K562 (cell line): ENCODE measurements at regions not wholly inside any gene's neighbourhood (a gene's known extent, or its start where the extent isn't known, plus 50 kb on each side); places are given as distances from the start of the nearest gene placed in this dataset.

Source experiments
- ATAC-seq: fragments of 200-7000 bp; cut with Tn5 transposase; 3 replicates; pipeline ENCODE4 v1.9.1; 2020; ENCODE audit warnings: moderate library complexity
- BruUV-seq: library from RNA; stranded (reverse); fragments of 400-500 nt; replicated peaks from 2 replicates; lab custom pipeline; 2021; lab: Mats Ljungman, UMichigan
- CTCF ChIA-PET: fragments of 300-600 bp; formaldehyde crosslinking; extraction: SDS; loops from one replicate; lab custom pipeline; 2021; ENCODE audit warnings: low intra/inter-chr PET ratio; lab: Yijun Ruan, JAX
- POLR2A ChIA-PET: fragments of 300-600, 350-650 bp; sonication (Branson Sonifier 250); formaldehyde crosslinking; extraction: SDS; loops from one replicate; lab custom pipeline; 2021; ENCODE audit warnings: antibody characterized with exemption, inconsistent platforms; lab: Yijun Ruan, JAX
- DNase-seq, 4 experiments: peaks; one replicate each; pipeline versions ENCODE4 v3.0.0 to v3.0.0-alpha.2; 2011 to 2018; ENCODE audit warnings: low spot score in 3 of 4, mixed read lengths in 3 of 4; ENCODE audit errors: extremely low read depth in 1 of 4
- FAIRE-seq: peaks from 2 replicates; lab custom pipeline; 2011; peaks lifted over from hg19 to GRCh38; lab: Jason Lieb, UNC
- H2AFZ ChIP-seq: 2 replicates; pipeline ENCODE4 v1.6.0; 2011; ENCODE audit warnings: low read depth, low read length, control low read depth, inconsistent platforms
- H3K27ac ChIP-seq: fragments of 200-600 bp; 3 replicates; pipeline ENCODE4 v1.8.0; 2011; ENCODE audit warnings: low read depth, mild to moderate bottlenecking, control low read depth, inconsistent platforms, low read length, moderate library complexity, mixed read lengths; ENCODE audit errors: extremely low read depth
- H3K27me3 ChIP-seq, 2 experiments: fragments of 300-600 bp in 1 of 2; 2 replicates in 1 of 2; 3 replicates in 1 of 2; pipeline versions ENCODE4 v1.6.0 to v1.8.0; 2011; ENCODE audit warnings: inconsistent platforms in 2 of 2, low read length in 2 of 2, mild to moderate bottlenecking in 1 of 2, mixed read lengths in 1 of 2, moderate library complexity in 1 of 2; ENCODE audit not compliant: control insufficient read depth in 2 of 2, insufficient read depth in 2 of 2
- H3K36me3 ChIP-seq: fragments of 300-600 bp; 3 replicates; pipeline ENCODE4 v1.8.0; 2011; ENCODE audit warnings: mild to moderate bottlenecking, low read length, inconsistent platforms; ENCODE audit not compliant: control insufficient read depth, insufficient read depth
- H3K4me1 ChIP-seq, 2 experiments: fragments of 200-600 bp in 1 of 2; replicated peaks in 1 of 2; 2 replicates in 1 of 2; 3 replicates in 1 of 2; pipeline versions ENCODE4 v1.5.1 to v1.8.0; 2011; ENCODE audit warnings: inconsistent platforms in 2 of 2, low read length in 2 of 2, mild to moderate bottlenecking in 1 of 2, mixed read lengths in 1 of 2, moderate library complexity in 1 of 2; ENCODE audit not compliant: control insufficient read depth in 2 of 2, insufficient read depth in 2 of 2
- H3K4me2 ChIP-seq: 2 replicates; pipeline ENCODE4 v1.6.1; 2011; ENCODE audit warnings: low read length, control low read depth, inconsistent platforms, mixed read lengths; ENCODE audit not compliant: insufficient read depth
- H3K4me3 ChIP-seq: fragments of 200-600 bp; sonication (generic), shearing (Covaris generic); 2 replicates; pipeline ENCODE4 v1.5.1; 2016; ENCODE audit warnings: control low read depth, inconsistent platforms
- H3K79me2 ChIP-seq: fragments of 200-600 bp; 3 replicates; pipeline ENCODE4 v1.8.0; 2011; ENCODE audit warnings: low read length, inconsistent platforms; ENCODE audit not compliant: control insufficient read depth, insufficient read depth
- H3K9ac ChIP-seq, 2 experiments: 2 replicates each; pipeline versions ENCODE4 v1.6.0 to v1.6.1; 2011; ENCODE audit warnings: low read depth in 2 of 2, low read length in 2 of 2, control low read depth in 1 of 2, inconsistent platforms in 1 of 2, mild to moderate bottlenecking in 1 of 2, mixed read lengths in 1 of 2; ENCODE audit not compliant: insufficient read depth in 1 of 2
- H3K9me1 ChIP-seq: one replicate; pipeline ENCODE4 v1.6.0; 2011; ENCODE audit warnings: inconsistent platforms, mild to moderate bottlenecking, low read length, moderate library complexity; ENCODE audit not compliant: control insufficient read depth, insufficient read depth
- H3K9me3 ChIP-seq: replicated peaks from 2 replicates; pipeline ENCODE4 v1.5.1; 2011; ENCODE audit warnings: low read depth, low read length, inconsistent platforms; ENCODE audit not compliant: control insufficient read depth, insufficient read depth
- H4K20me1 ChIP-seq: replicated peaks from 2 replicates; pipeline ENCODE4 v1.6.1; 2011; ENCODE audit warnings: low read length, inconsistent platforms, mixed read lengths; ENCODE audit not compliant: control insufficient read depth, insufficient read depth
- DEAF1 ChIP-seq: fragments of 450-650 bp; formaldehyde crosslinking; IDR thresholded peaks from 2 replicates; pipeline ENCODE4 v1.4.0; 2020; ENCODE audit warnings: mild to moderate bottlenecking, moderate library complexity
- EZH2 ChIP-seq: IDR thresholded peaks from 2 replicates; pipeline ENCODE4 v1.6.1; 2012; ENCODE audit warnings: low read depth, mild to moderate bottlenecking, inconsistent platforms, low read length, borderline replicate concordance
- FOXK1 ChIP-seq: sonication (generic); formaldehyde crosslinking; IDR thresholded peaks from 2 replicates; pipeline ENCODE4 v1.8.0; 2022; ENCODE audit warnings: missing genetic modification reagents, mild to moderate bottlenecking, borderline replicate concordance
- GTF2E2 ChIP-seq: fragments of 200-800 bp; sonication (Bioruptor generic); IDR thresholded peaks from 2 replicates; pipeline ENCODE4 v1.6.1; 2016; ENCODE audit warnings: missing genetic modification characterization, missing compliant biosample characterization
- LARP7 ChIP-seq: fragments of 450-650 bp; IDR thresholded peaks from 2 replicates; pipeline ENCODE4 v1.6.1; 2016
- MAX ChIP-seq: sonication (generic); formaldehyde crosslinking; IDR thresholded peaks from 2 replicates; pipeline ENCODE4 v1.9.0; 2022; ENCODE audit warnings: mild to moderate bottlenecking, missing genetic modification reagents
- MLX ChIP-seq, 2 experiments: fragments of 450-650 bp in 1 of 2; sonication (generic) in 1 of 2; formaldehyde crosslinking; conservative IDR thresholded peaks; 2 replicates each; pipeline versions ENCODE4 v1.4.0 to v1.8.1; 2020 to 2022; ENCODE audit warnings: mild to moderate bottlenecking in 1 of 2, missing genetic modification reagents in 1 of 2
- MTF1 ChIP-seq: fragments of 250-450 bp; sonication (Bioruptor Pico); IDR thresholded peaks from 2 replicates; pipeline ENCODE4 v1.9.0; 2021; ENCODE audit warnings: moderate library complexity, mild to moderate bottlenecking, inconsistent platforms, borderline replicate concordance
- RBM25 ChIP-seq: fragments of 200-400 bp; formaldehyde crosslinking; IDR thresholded peaks from 2 replicates; pipeline ENCODE4 v1.6.1; 2018; ENCODE audit warnings: low read length, low read depth, moderate library complexity; ENCODE audit not compliant: severe bottlenecking
- ZNF143 ChIP-seq: sonication (generic); formaldehyde crosslinking; IDR thresholded peaks from 2 replicates; pipeline ENCODE4 v1.9.0; 2022; ENCODE audit warnings: mild to moderate bottlenecking, missing genetic modification reagents
- ZNF324 ChIP-seq: fragments of 250-450 bp; sonication (Bioruptor Pico); IDR thresholded peaks from 2 replicates; pipeline ENCODE4 v1.4.0; 2020; ENCODE audit warnings: mild to moderate bottlenecking
- ZNF431 ChIP-seq: sonication (generic); formaldehyde crosslinking; IDR thresholded peaks from 2 replicates; pipeline ENCODE4 v1.8.0; 2022; ENCODE audit warnings: mild to moderate bottlenecking, missing genetic modification reagents
- WGBS: fragments of 100-300 bp; shearing (Covaris generic); methylation state at CpG from one replicate; pipeline ENCODE4 v1.1.6; 2016; ENCODE audit warnings: low coverage, mixed read lengths; ENCODE audit not compliant: insufficient coverage; ENCODE audit errors: missing lambda C conversion rate; 5-methylcytosine and 5-hydroxymethylcytosine counted together
- in situ Hi-C: fragments of 300-500 bp; cut with MboI; formaldehyde crosslinking; loops from 4 replicates; pipeline ENCODE4 v1.15.0; 2018; ENCODE audit warnings: inconsistent platforms, mixed read lengths
- intact Hi-C: fragments of 100-400 bp; cut with micrococcal nuclease; formaldehyde crosslinking; loops from 2 replicates; pipeline ENCODE4 v1.14.2; 2022

- H3K9me1 ChIP-seq: no peaks in the 10 kb centered on the region
- H3K9me3 ChIP-seq: no peaks in the 10 kb centered on the region
- no TSS peak for BruUV-seq
- intact Hi-C loops (no loop called here), in situ Hi-C loops (no loop called here)
- ATAC-seq (no peak), DNase-seq (no peak), FAIRE-seq (no peak)
- no peaks in the 10 kb centered on the region for H3K79me2 ChIP-seq
- TF ChIP-seq EZH2 (no peak), MTF1 (CRISPR knock-in tag) (no peak), FOXK1 (CRISPR knock-in tag) (no peak), DEAF1 (CRISPR knock-in tag) (no peak), ZNF324 (CRISPR knock-in tag) (no peak), MAX (CRISPR knock-in tag) (no peak), RBM25 (no peak), ZNF143 (CRISPR knock-in tag) (no peak), MLX (CRISPR knock-in tag; conservative IDR thresholded peaks at IDR 0.05) (no peak), GTF2E2 (tag) (no peak), ZNF431 (CRISPR knock-in tag) (no peak), LARP7 (no peak)
- POLR2A ChIA-PET: no interaction called here
- CTCF ChIA-PET: no interaction called here
- H3K9ac ChIP-seq: no peak overlapping the region
- H3K27me3 ChIP-seq: no peaks in the 10 kb centered on the region
- no peak overlapping the region for H3K4me3 ChIP-seq
- H3K4me2 ChIP-seq: no peak overlapping the region
- WGBS: 0% methylated on average over 3 of the region's 3 CpGs
- no peaks in the 10 kb centered on the region for H3K36me3 ChIP-seq
- H4K20me1 ChIP-seq: no peaks in the 10 kb centered on the region
- H2AFZ ChIP-seq: no peak overlapping the region
- H3K4me1 ChIP-seq: no peaks in the 10 kb centered on the region
- no peak overlapping the region for H3K27ac ChIP-seq
Measured at GRCh38 chr18:29174891-29175290, 998.0 kb upstream of the CDH2 start.
